ENCODE measurements at regions not wholly inside any gene's neighbourhood (a gene's known extent, or its start where the extent isn't known, plus 50 kb on each side); places are given as distances from the start of the nearest gene placed in this dataset.

DNA sequence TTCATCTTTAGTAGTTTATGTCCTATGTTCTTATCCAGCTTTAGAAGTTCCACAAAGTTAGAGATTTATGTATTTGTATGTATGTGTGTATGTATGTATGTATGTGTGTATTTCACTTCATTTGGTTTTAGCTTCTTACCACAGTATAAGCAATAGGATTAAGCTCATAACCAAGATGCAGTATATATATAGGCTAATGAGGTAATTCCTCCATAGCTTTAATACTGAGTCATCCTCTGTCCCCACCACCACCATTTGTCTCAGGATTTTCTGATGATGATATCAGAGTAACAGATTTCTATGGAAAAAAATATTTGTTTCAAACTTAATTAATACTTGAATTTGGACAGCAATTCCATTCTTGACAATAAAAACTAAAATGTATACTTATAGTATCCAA lies 159.2 kb downstream of the SOX11 start:
- H3K9me3 ChIP-seq (ENCODE audit: control insufficient read depth in 2 of 3, low read length in 3 of 3): no peaks in the 10 kb centered on the region
- Mint-ChIP-seq H3K36me3 (no peaks in the 10 kb centered on the region), H3K27ac (no peak overlapping the region), H3K4me3 (no peak overlapping the region), H3K9me3 (peaks cover 0 to 10% (median 2%) of the 10 kb centered on the region in 11 donors), H3K4me1 (peaks cover 0 to 1% (median 0%) of the 10 kb centered on the region in 7 donors), H3K27me3 (no peaks in the 10 kb centered on the region)
- no peak overlapping the region for H3K4me3 ChIP-seq (ENCODE audit: low read length)
- intact Hi-C loops (cut with micrococcal nuclease): no loop called here
- ATAC-seq (no peak), DNase-seq (no peak)
- H3K4me1 ChIP-seq (ENCODE audit: control insufficient read depth in 2 of 2, insufficient read depth in 2 of 2, low read length in 2 of 2): no peaks in the 10 kb centered on the region
- no peak overlapping the region for H3K27ac ChIP-seq (ENCODE audit: low read depth, low read length)
- POLR2A ChIA-PET: no interaction called here
- H3K27me3 ChIP-seq (ENCODE audit: control insufficient read depth in 2 of 2, insufficient read depth in 2 of 2, low read length in 2 of 2): no peaks in the 10 kb centered on the region
- no peaks in the 10 kb centered on the region for H3K36me3 ChIP-seq (ENCODE audit: control insufficient read depth in 2 of 3, insufficient read depth in 3 of 3, low read length in 3 of 3)
- CTCF ChIA-PET: no interaction called here

DNA sequence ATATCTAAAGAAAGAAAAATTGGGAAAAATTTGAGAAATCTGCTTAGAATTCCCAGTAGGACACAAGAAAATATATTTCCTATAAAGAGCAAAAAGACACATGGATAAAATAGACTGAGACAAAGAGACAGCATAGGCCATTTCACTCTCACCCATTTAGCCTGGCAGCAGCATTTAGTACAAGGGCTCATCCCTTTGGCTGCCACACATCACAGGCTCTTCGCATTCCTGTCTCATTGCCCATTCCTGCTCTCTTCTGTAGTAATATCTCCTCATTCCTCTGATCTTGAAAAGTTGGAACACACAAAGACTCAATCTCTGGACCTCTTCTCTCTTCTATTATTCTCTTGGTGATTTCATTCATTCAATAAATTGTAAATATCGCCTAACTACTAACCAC lies 162.6 kb downstream of the SOX11 start:
- ATAC-seq: no peak
- peaks cover 0 to 1% (median 0%) of the 10 kb centered on the region in 7 donors for H3K4me1 Mint-ChIP-seq
- intact Hi-C loops (cut with micrococcal nuclease): no loop called here
- DNase-seq: no peak
- Histone ChIP-seq H3K27me3 (ENCODE audit: control insufficient read depth in 2 of 2, insufficient read depth in 2 of 2, low read length in 2 of 2) (no peaks in the 10 kb centered on the region), H3K36me3 (ENCODE audit: control insufficient read depth in 2 of 3, insufficient read depth in 3 of 3, low read length in 3 of 3) (no peaks in the 10 kb centered on the region), H3K4me1 (ENCODE audit: control insufficient read depth in 2 of 2, insufficient read depth in 2 of 2, low read length in 2 of 2) (no peaks in the 10 kb centered on the region), H3K9me3 (ENCODE audit: control insufficient read depth in 2 of 3, low read length in 3 of 3) (no peaks in the 10 kb centered on the region), H3K4me3 (ENCODE audit: low read length) (no peak overlapping the region), H3K27ac (ENCODE audit: low read depth, low read length) (no peak overlapping the region)
- peaks cover 0 to 17% (median 5%) of the 10 kb centered on the region in 11 donors for H3K9me3 Mint-ChIP-seq
- ChIA-PET POLR2A (no interaction called here), CTCF (no interaction called here)
- H3K4me3 Mint-ChIP-seq: no peak overlapping the region
- H3K27ac Mint-ChIP-seq: no peak overlapping the region
- no peaks in the 10 kb centered on the region for H3K36me3 Mint-ChIP-seq
- no peaks in the 10 kb centered on the region for H3K27me3 Mint-ChIP-seq

DNA sequence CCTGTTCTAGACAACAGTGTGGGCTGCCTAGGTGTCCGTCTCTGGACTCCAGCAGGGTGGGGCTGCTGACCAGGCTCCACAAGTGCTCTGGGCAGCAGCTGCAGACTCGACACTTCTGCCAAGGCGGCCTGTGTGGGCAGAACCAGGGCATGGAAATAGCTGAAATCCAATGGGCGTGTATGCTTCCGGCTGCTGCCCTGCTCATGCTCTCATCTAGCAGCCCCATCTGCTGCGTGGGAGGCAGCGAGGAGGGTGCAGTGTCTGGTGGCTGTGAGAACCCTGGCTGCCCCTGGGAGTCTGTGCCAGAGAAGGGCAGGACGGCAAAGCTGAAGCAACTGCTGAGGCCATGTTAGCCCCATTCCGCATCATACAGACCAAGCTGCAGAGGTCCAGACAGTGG lies 174.9 kb downstream of the SOX11 start:
- no peak overlapping the region for H3K27ac ChIP-seq (ENCODE audit: low read depth, low read length)
- H3K4me3 Mint-ChIP-seq: no peak overlapping the region
- no peaks in the 10 kb centered on the region for H3K4me1 Mint-ChIP-seq
- no peaks in the 10 kb centered on the region for H3K27me3 ChIP-seq (ENCODE audit: control insufficient read depth in 2 of 2, insufficient read depth in 2 of 2, low read length in 2 of 2)
- H3K27me3 Mint-ChIP-seq: peaks cover 0 to 5% (median 0%) of the 10 kb centered on the region in 5 donors
- H3K36me3 Mint-ChIP-seq: no peaks in the 10 kb centered on the region
- no peak for DNase-seq
- H3K9me3 Mint-ChIP-seq: peaks cover 0 to 11% (median 4%) of the 10 kb centered on the region in 11 donors
- H3K36me3 ChIP-seq (ENCODE audit: control insufficient read depth in 2 of 3, insufficient read depth in 3 of 3, low read length in 3 of 3): no peaks in the 10 kb centered on the region
- no peaks in the 10 kb centered on the region for H3K9me3 ChIP-seq (ENCODE audit: control insufficient read depth in 2 of 3, low read length in 3 of 3)
- H3K4me1 ChIP-seq (ENCODE audit: control insufficient read depth in 2 of 2, insufficient read depth in 2 of 2, low read length in 2 of 2): no peaks in the 10 kb centered on the region
- ATAC-seq: no peak
- H3K27ac Mint-ChIP-seq: no peak overlapping the region
- H3K4me3 ChIP-seq (ENCODE audit: low read length): no peak overlapping the region
- CTCF ChIA-PET: no interaction called here
- intact Hi-C loops (cut with micrococcal nuclease): no loop called here
- POLR2A ChIA-PET: no interaction called here

DNA sequence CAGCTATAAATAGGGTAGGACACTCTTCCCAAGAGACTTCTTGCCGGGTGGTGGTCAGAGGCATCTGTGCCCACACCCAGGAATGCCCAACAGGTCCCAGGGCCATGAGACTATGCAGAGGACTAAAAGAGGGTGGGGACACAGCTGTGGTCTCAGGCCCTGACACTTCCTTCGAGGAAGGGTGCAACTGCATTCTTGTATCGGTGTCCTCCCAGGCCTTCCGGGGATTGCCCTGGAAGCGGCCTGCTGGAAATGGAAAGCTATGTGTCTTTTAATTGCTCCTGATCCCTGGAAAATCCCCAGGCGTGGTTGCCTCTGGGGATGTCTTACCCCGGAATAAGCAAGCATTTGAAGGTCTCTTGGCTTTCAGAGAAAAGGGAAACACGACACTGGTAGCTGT lies 176.7 kb downstream of the SOX11 start:
- no peaks in the 10 kb centered on the region for H3K36me3 Mint-ChIP-seq
- CTCF ChIA-PET: no interaction called here

DNA sequence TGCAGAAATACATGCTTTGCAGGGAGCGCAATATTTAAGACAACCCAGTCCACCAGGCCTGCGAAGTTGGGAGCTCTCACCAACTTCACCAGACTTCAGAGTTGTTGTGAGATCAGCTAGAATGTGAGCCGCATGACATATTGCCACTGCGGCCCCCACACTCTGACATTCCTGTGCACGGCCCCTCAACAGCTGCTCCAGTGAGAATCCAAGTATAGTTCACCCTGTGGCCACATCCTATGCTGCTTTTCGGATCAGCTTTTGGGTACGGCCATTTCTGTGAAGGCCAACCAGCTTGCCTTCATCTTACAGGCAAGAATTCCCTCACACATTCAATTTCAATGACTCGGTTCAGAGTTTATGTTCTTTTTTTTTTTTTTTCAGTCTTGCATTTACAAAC lies 177.8 kb downstream of the SOX11 start:
- H3K4me1 ChIP-seq (ENCODE audit: control insufficient read depth in 2 of 2, insufficient read depth in 2 of 2, low read length in 2 of 2): no peaks in the 10 kb centered on the region
- H3K4me3 ChIP-seq (ENCODE audit: low read length): no peak overlapping the region
- Mint-ChIP-seq H3K4me3 (no peak overlapping the region), H3K27ac (no peak overlapping the region), H3K36me3 (no peaks in the 10 kb centered on the region), H3K4me1 (no peaks in the 10 kb centered on the region), H3K9me3 (peaks cover 0 to 16% (median 4%) of the 10 kb centered on the region in 11 donors), H3K27me3 (peaks cover 0 to 14% (median 0%) of the 10 kb centered on the region in 5 donors)
- H3K27me3 ChIP-seq (ENCODE audit: control insufficient read depth in 2 of 2, insufficient read depth in 2 of 2, low read length in 2 of 2): no peaks in the 10 kb centered on the region
- H3K27ac ChIP-seq (ENCODE audit: low read depth, low read length): no peak overlapping the region
- no peaks in the 10 kb centered on the region for H3K9me3 ChIP-seq (ENCODE audit: control insufficient read depth in 2 of 3, low read length in 3 of 3)
- POLR2A ChIA-PET: no interaction called here
- CTCF ChIA-PET: no interaction called here
- intact Hi-C loops (cut with micrococcal nuclease): no loop called here
- H3K36me3 ChIP-seq (ENCODE audit: control insufficient read depth in 2 of 3, insufficient read depth in 3 of 3, low read length in 3 of 3): no peaks in the 10 kb centered on the region
- no peak for DNase-seq
- ATAC-seq: no peak

More for the DNA sequence above, 176.7 kb downstream of the SOX11 start:
- Histone ChIP-seq H3K27me3 (ENCODE audit: control insufficient read depth in 2 of 2, insufficient read depth in 2 of 2, low read length in 2 of 2) (no peaks in the 10 kb centered on the region), H3K27ac (ENCODE audit: low read depth, low read length) (no peak overlapping the region), H3K4me1 (ENCODE audit: control insufficient read depth in 2 of 2, insufficient read depth in 2 of 2, low read length in 2 of 2) (no peaks in the 10 kb centered on the region), H3K4me3 (ENCODE audit: low read length) (no peak overlapping the region), H3K9me3 (ENCODE audit: control insufficient read depth in 2 of 3, low read length in 3 of 3) (no peaks in the 10 kb centered on the region), H3K36me3 (ENCODE audit: control insufficient read depth in 2 of 3, insufficient read depth in 3 of 3, low read length in 3 of 3) (no peaks in the 10 kb centered on the region)
- Mint-ChIP-seq H3K4me3 (no peak overlapping the region), H3K9me3 (peaks cover 0 to 20% (median 4%) of the 10 kb centered on the region in 11 donors), H3K27me3 (peaks cover 0 to 14% (median 0%) of the 10 kb centered on the region in 5 donors), H3K27ac (no peak overlapping the region), H3K4me1 (no peaks in the 10 kb centered on the region)
- intact Hi-C loops (cut with micrococcal nuclease): no loop called here
- POLR2A ChIA-PET: no interaction called here
- DNase-seq (no peak), ATAC-seq (no peak)

DNA sequence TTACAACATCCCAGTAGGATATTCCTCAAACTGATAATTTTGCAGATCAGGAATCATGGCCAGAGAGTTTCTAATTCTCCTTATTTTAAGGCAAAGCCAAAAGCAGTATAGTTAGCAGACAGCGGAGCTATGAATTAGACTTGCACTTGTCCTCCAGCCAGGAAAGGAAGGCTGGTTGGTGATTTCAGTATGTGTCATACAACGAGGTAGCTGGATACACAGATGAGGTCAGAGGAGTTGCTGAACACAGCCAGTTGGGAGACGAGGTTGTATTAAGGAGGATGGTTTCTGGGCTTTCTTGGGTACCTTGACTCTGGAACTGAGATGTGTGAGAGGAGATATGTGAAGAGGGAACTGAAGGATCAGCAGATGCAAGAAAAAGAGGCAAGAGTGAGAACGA lies 185.2 kb downstream of the SOX11 start:
- ATAC-seq (no peak), DNase-seq (no peak)
- Mint-ChIP-seq H3K36me3 (no peaks in the 10 kb centered on the region), H3K27ac (no peak overlapping the region), H3K9me3 (peaks cover 0 to 17% (median 2%) of the 10 kb centered on the region in 11 donors), H3K27me3 (peaks cover 0 to 6% (median 0%) of the 10 kb centered on the region in 5 donors), H3K4me1 (no peaks in the 10 kb centered on the region), H3K4me3 (no peak overlapping the region)
- Histone ChIP-seq H3K9me3 (ENCODE audit: control insufficient read depth in 2 of 3, low read length in 3 of 3) (no peaks in the 10 kb centered on the region), H3K4me1 (ENCODE audit: control insufficient read depth in 2 of 2, insufficient read depth in 2 of 2, low read length in 2 of 2) (no peaks in the 10 kb centered on the region), H3K27ac (ENCODE audit: low read depth, low read length) (no peak overlapping the region), H3K4me3 (ENCODE audit: low read length) (no peak overlapping the region), H3K36me3 (ENCODE audit: control insufficient read depth in 2 of 3, insufficient read depth in 3 of 3, low read length in 3 of 3) (no peaks in the 10 kb centered on the region), H3K27me3 (ENCODE audit: control insufficient read depth in 2 of 2, insufficient read depth in 2 of 2, low read length in 2 of 2) (no peaks in the 10 kb centered on the region)
- intact Hi-C loops (cut with micrococcal nuclease): no loop called here
- ChIA-PET CTCF (no interaction called here), POLR2A (no interaction called here)

DNA sequence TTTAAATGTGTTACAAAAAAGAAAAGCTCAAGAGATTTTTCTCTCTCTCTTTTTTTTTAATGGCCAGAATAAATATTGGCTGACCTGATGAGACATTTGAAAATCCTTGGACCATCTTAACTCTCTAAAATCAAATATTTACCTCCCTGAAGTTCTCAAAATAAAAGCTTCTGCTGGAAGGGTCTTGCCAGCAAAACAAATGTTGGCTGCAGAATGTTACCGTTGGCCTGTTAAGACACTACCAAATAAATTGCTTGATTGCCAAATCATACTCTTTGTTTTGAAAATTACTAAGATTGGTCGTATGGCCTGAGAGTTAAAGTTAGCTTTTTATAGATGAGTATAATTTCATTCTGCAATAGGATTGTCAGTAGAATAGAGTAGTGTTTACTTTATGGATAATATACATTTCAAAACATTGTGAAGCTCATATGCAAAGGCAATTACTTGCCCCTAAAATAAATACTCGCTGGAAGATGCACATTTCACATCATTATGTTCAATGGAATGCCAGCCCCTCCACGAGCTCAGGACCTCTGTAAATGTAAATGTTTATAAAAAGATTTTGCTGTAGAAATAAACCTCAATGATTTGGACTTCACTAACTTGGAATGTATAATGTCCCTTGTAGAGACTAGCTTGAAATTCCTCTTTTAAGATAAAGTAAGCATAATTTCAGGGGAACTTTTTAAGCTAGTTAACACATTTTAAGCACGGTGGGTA lies 193.4 kb downstream of the SOX11 start:
- DNase-seq (no peak), ATAC-seq (no peak)
- Mint-ChIP-seq H3K27me3 (no peaks in the 10 kb centered on the region), H3K27ac (no peak overlapping the region), H3K36me3 (no peaks in the 10 kb centered on the region), H3K4me3 (no peak overlapping the region), H3K4me1 (no peaks in the 10 kb centered on the region), H3K9me3 (peaks cover 0 to 20% (median 3%) of the 10 kb centered on the region in 11 donors)
- H3K27ac ChIP-seq (ENCODE audit: low read depth, low read length): no peak overlapping the region
- no peaks in the 10 kb centered on the region for H3K9me3 ChIP-seq (ENCODE audit: control insufficient read depth in 2 of 3, low read length in 3 of 3)
- intact Hi-C loops (cut with micrococcal nuclease): no loop called here
- POLR2A ChIA-PET: no interaction called here
- no peak overlapping the region for H3K4me3 ChIP-seq (ENCODE audit: low read length)
- no peaks in the 10 kb centered on the region for H3K4me1 ChIP-seq (ENCODE audit: control insufficient read depth in 2 of 2, insufficient read depth in 2 of 2, low read length in 2 of 2)
- CTCF ChIA-PET: no interaction called here
- H3K36me3 ChIP-seq (ENCODE audit: control insufficient read depth in 2 of 3, insufficient read depth in 3 of 3, low read length in 3 of 3): no peaks in the 10 kb centered on the region
- no peaks in the 10 kb centered on the region for H3K27me3 ChIP-seq (ENCODE audit: control insufficient read depth in 2 of 2, insufficient read depth in 2 of 2, low read length in 2 of 2)
